ENCODE measurements at regions not wholly inside any gene's neighbourhood (a gene's known extent, or its start where the extent isn't known, plus 50 kb on each side); places are given as distances from the start of the nearest gene placed in this dataset.
A peak's percentile ranks its signal among the peaks of the same experiment; 100 is the strongest.
"Not testable (repeated sequence)": the region's sequence is repeated elsewhere in the genome, so short reads cannot be mapped to it uniquely, and the experiment has no call there.

GRCh38 chr2:131673400-131674173 is 145.9 kb downstream of the CCDC74A start:
- peak; percentile 80 to 95 (median 89) for TF ChIP-seq CTCF (IDR thresholded peaks at IDR 0.05)
- peak in 1 of 2 donors; percentile 87 for DNase-seq (ENCODE audit: low spot score in 2 of 2)
- H3K4me1 ChIP-seq: peaks cover 0 to 16% of the 10 kb centered on the region in 2 donors
- H3K9me3 ChIP-seq: no peaks in the 10 kb centered on the region
- H3K36me3 ChIP-seq: no peaks in the 10 kb centered on the region
- no peak overlapping the region for H3K27ac ChIP-seq
- H3K4me3 ChIP-seq: peak overlapping the region; percentile 44 to 61
- intact Hi-C loops (cut with DNase I): loop anchor here (2.0 to 10.0 kb wide), 3 partner anchors 127 to 581 kb away; partner anchors contain the start of genes FAM168B and MZT2A
- H3K27me3 ChIP-seq: no peaks in the 10 kb centered on the region

- no peaks in the 10 kb centered on the region for H3K9me3 ChIP-seq
- no peak overlapping the region for H3K27ac ChIP-seq
- peaks cover 0 to 16% of the 10 kb centered on the region in 2 donors for H3K4me1 ChIP-seq
- H3K27me3 ChIP-seq: no peaks in the 10 kb centered on the region
- H3K4me3 ChIP-seq: peak overlapping the region in 1 of 2 donors; percentile 61
- intact Hi-C loops (cut with DNase I): loop anchor here (2.0 to 10.0 kb wide), 3 partner anchors 127 to 582 kb away; partner anchors contain the start of genes FAM168B and MZT2A
- no peak for TF ChIP-seq CTCF (IDR thresholded peaks at IDR 0.05)
- no peak for DNase-seq (ENCODE audit: low spot score in 2 of 2)
- no peaks in the 10 kb centered on the region for H3K36me3 ChIP-seq
Observed at GRCh38 chr2:131674174-131674507, 146.5 kb downstream of the CCDC74A start.

- H3K36me3 ChIP-seq; intact Hi-C loops (cut with DNase I); DNase-seq (ENCODE audit: low spot score in 2 of 2); H3K4me1 ChIP-seq; H3K9me3 ChIP-seq; H3K27me3 ChIP-seq: not testable (repeated sequence)
- Histone ChIP-seq H3K27ac (peak overlapping the region; percentile 85 to 86), H3K4me3 (peak overlapping the region; percentile 73 to 74)
Observed at GRCh38 chr2:131681611-131682121, 154.0 kb downstream of the CCDC74A start.

GRCh38 chr2:131682122-131682944 is 154.6 kb downstream of the CCDC74A start:
- intact Hi-C loops (cut with DNase I): no loop called here
- H3K27me3 ChIP-seq: no peaks in the 10 kb centered on the region
- TF ChIP-seq CTCF (IDR thresholded peaks at IDR 0.05): peak in 2 of 3 experiments; percentile 16 to 38
- peak; percentile 45 to 92 for DNase-seq (ENCODE audit: low spot score in 2 of 2)
- no peaks in the 10 kb centered on the region for H3K9me3 ChIP-seq
- no peaks in the 10 kb centered on the region for H3K36me3 ChIP-seq
- peak overlapping the region; percentile 85 to 86 for H3K27ac ChIP-seq
- H3K4me3 ChIP-seq: peak overlapping the region; percentile 73 to 74
- no peaks in the 10 kb centered on the region for H3K4me1 ChIP-seq

GRCh38 chr2:131682945-131683330 is 155.2 kb downstream of the CCDC74A start:
- H3K9me3 ChIP-seq; H3K36me3 ChIP-seq; intact Hi-C loops (cut with DNase I); H3K4me1 ChIP-seq; H3K27me3 ChIP-seq; DNase-seq (ENCODE audit: low spot score in 2 of 2): not testable (repeated sequence)
- Histone ChIP-seq H3K4me3 (peak overlapping the region; percentile 73 to 74), H3K27ac (peak overlapping the region; percentile 85 to 86)

GRCh38 chr2:131684631-131685316 is 157.1 kb downstream of the CCDC74A start:
- H3K27me3 ChIP-seq; H3K27ac ChIP-seq; DNase-seq (ENCODE audit: low spot score in 2 of 2); H3K9me3 ChIP-seq; H3K36me3 ChIP-seq; H3K4me1 ChIP-seq; H3K4me3 ChIP-seq; intact Hi-C loops (cut with DNase I): not testable (repeated sequence)

- H3K9me3 ChIP-seq; H3K4me3 ChIP-seq; H3K36me3 ChIP-seq; H3K27me3 ChIP-seq; DNase-seq (ENCODE audit: low spot score in 2 of 2); intact Hi-C loops (cut with DNase I); H3K4me1 ChIP-seq; H3K27ac ChIP-seq: not testable (repeated sequence)
Observed at GRCh38 chr2:131686164-131686893, 158.6 kb downstream of the CCDC74A start.

GRCh38 chr2:131686894-131687238 is 159.2 kb downstream of the CCDC74A start:
- intact Hi-C loops (cut with DNase I); H3K27me3 ChIP-seq; H3K36me3 ChIP-seq; DNase-seq (ENCODE audit: low spot score in 2 of 2); H3K4me1 ChIP-seq; H3K27ac ChIP-seq; H3K4me3 ChIP-seq; H3K9me3 ChIP-seq: not testable (repeated sequence)

GRCh38 chr2:131689066-131689465 is 161.4 kb downstream of the CCDC74A start:
- H3K4me1 ChIP-seq; DNase-seq (ENCODE audit: low spot score in 2 of 2); H3K27ac ChIP-seq; H3K4me3 ChIP-seq; H3K36me3 ChIP-seq; intact Hi-C loops (cut with DNase I); H3K9me3 ChIP-seq; H3K27me3 ChIP-seq: not testable (repeated sequence)

- H3K27ac ChIP-seq; H3K4me3 ChIP-seq; H3K36me3 ChIP-seq; H3K27me3 ChIP-seq; H3K9me3 ChIP-seq; DNase-seq (ENCODE audit: low spot score in 2 of 2); H3K4me1 ChIP-seq; intact Hi-C loops (cut with DNase I): not testable (repeated sequence)
Observed at GRCh38 chr2:131711268-131711667, 183.6 kb downstream of the CCDC74A start.
